ENCODE measurements at regions not wholly inside any gene's neighbourhood (a gene's known extent, or its start where the extent isn't known, plus 50 kb on each side); places are given as distances from the start of the nearest gene placed in this dataset.

- Histone ChIP-seq H3K27ac (ENCODE audit: control insufficient read depth, insufficient read depth, low read length) (no peak overlapping the region), H3K4me1 (ENCODE audit: control insufficient read depth, extremely low read depth, insufficient read depth, low read length) (no peaks in the 10 kb centered on the region), H2AFZ (ENCODE audit: control insufficient read depth, low read length) (no peak overlapping the region), H3K4me2 (ENCODE audit: control insufficient read depth, extremely low read depth, insufficient read depth, low read depth, low read length) (no peak overlapping the region), H3K9me3 (ENCODE audit: control insufficient read depth, low read depth, low read length) (no peaks in the 10 kb centered on the region), H3K27me3 (ENCODE audit: control insufficient read depth, extremely low read depth, insufficient read depth, low read length) (no peaks in the 10 kb centered on the region), H4K20me1 (ENCODE audit: control insufficient read depth, extremely low read depth, insufficient read depth, low read length) (no peaks in the 10 kb centered on the region), H3K36me3 (ENCODE audit: control insufficient read depth in 2 of 2, extremely low read depth in 1 of 2, insufficient read depth in 2 of 2, low read length in 2 of 2) (no peaks in the 10 kb centered on the region), H3K79me2 (ENCODE audit: control insufficient read depth, insufficient read depth, low read length) (no peaks in the 10 kb centered on the region), H3K9me1 (ENCODE audit: control insufficient read depth, extremely low read depth, insufficient read depth, low read length) (no peaks in the 10 kb centered on the region), H3K4me3 (ENCODE audit: control insufficient read depth in 2 of 3, extremely low read depth in 1 of 3, insufficient read depth in 2 of 3, low read depth in 1 of 3, low read length in 3 of 3) (no peak overlapping the region), H3K9ac (ENCODE audit: control insufficient read depth, extremely low read depth, insufficient read depth, low read length) (no peak overlapping the region)
- no peak for FAIRE-seq
- dilution Hi-C loops (cut with MboI; ENCODE audit: extremely low pct_ligation_motif_present, low sequenced_read_pairs) = no loop called here
- TF ChIP-seq EZH2 (IDR thresholded peaks at IDR 0.05; ENCODE audit: low read length) (no peak), CTCF (optimal IDR thresholded peaks at IDR 0.05 in 1 of 3, IDR thresholded peaks at IDR 0.05 in 1 of 3, conservative IDR thresholded peaks at IDR 0.05 in 1 of 3; ENCODE audit: extremely low read depth in 1 of 3, insufficient read depth in 2 of 3, low read length in 3 of 3) (no peak)
- DNase-seq (ENCODE audit: low read depth, low spot score) = no peak
Observed at GRCh38 chr5:118006219-118006618, 982.1 kb downstream of the DTWD2 start.

GRCh38 chr5:117999939-118000549 lies 988.3 kb downstream of the DTWD2 start:
- Histone ChIP-seq H3K27ac (ENCODE audit: control insufficient read depth, insufficient read depth, low read length) (no peak overlapping the region), H3K9me1 (ENCODE audit: control insufficient read depth, extremely low read depth, insufficient read depth, low read length) (no peaks in the 10 kb centered on the region), H3K36me3 (ENCODE audit: control insufficient read depth in 2 of 2, extremely low read depth in 1 of 2, insufficient read depth in 2 of 2, low read length in 2 of 2) (no peaks in the 10 kb centered on the region), H3K79me2 (ENCODE audit: control insufficient read depth, insufficient read depth, low read length) (no peaks in the 10 kb centered on the region), H3K4me3 (ENCODE audit: control insufficient read depth in 2 of 3, extremely low read depth in 1 of 3, insufficient read depth in 2 of 3, low read depth in 1 of 3, low read length in 3 of 3) (no peak overlapping the region), H4K20me1 (ENCODE audit: control insufficient read depth, extremely low read depth, insufficient read depth, low read length) (no peaks in the 10 kb centered on the region), H3K9ac (ENCODE audit: control insufficient read depth, extremely low read depth, insufficient read depth, low read length) (no peak overlapping the region), H3K4me2 (ENCODE audit: control insufficient read depth, extremely low read depth, insufficient read depth, low read depth, low read length) (no peak overlapping the region), H3K9me3 (ENCODE audit: control insufficient read depth, low read depth, low read length) (no peaks in the 10 kb centered on the region), H3K4me1 (ENCODE audit: control insufficient read depth, extremely low read depth, insufficient read depth, low read length) (no peaks in the 10 kb centered on the region), H3K27me3 (ENCODE audit: control insufficient read depth, extremely low read depth, insufficient read depth, low read length) (no peaks in the 10 kb centered on the region), H2AFZ (ENCODE audit: control insufficient read depth, low read length) (no peak overlapping the region)
- dilution Hi-C loops (cut with MboI; ENCODE audit: extremely low pct_ligation_motif_present, low sequenced_read_pairs) = no loop called here
- DNase-seq (ENCODE audit: low read depth, low spot score) (no peak), FAIRE-seq (no peak)
- TF ChIP-seq CTCF (optimal IDR thresholded peaks at IDR 0.05 in 1 of 3, IDR thresholded peaks at IDR 0.05 in 1 of 3, conservative IDR thresholded peaks at IDR 0.05 in 1 of 3; ENCODE audit: extremely low read depth in 1 of 3, insufficient read depth in 2 of 3, low read length in 3 of 3) (no peak), EZH2 (IDR thresholded peaks at IDR 0.05; ENCODE audit: low read length) (no peak)

All from keratinocyte (primary cell).